Upper lobe of left lung (tissue), 4 donors: ENCODE measurements at regions not wholly inside any gene's neighbourhood (a gene's known extent, or its start where the extent isn't known, plus 50 kb on each side); places are given as distances from the start of the nearest gene placed in this dataset.

ENCODE experiments used
- CTCF ChIP-seq, 6 experiments: fragments of 450-650 bp in 4 of 6; fragments of 200-600 bp in 2 of 6; sonication (generic) in 2 of 6; IDR thresholded peaks; one replicate each; pipeline ENCODE4 v1.5.1; 2016 to 2019; ENCODE audit warnings: antibody characterized with exemption in 6 of 6
- POLR2A ChIP-seq, 4 donors: fragments of 450-650 bp; IDR thresholded peaks; one replicate each; pipeline ENCODE4 v1.5.1; 2016 to 2017; ENCODE audit warnings: antibody characterized with exemption in 4 of 4, mild to moderate bottlenecking in 2 of 4
- POLR2AphosphoS5 ChIP-seq, 2 donors: sonication (generic); formaldehyde crosslinking; IDR thresholded peaks; one replicate each; pipeline ENCODE4 v1.5.1; 2017; ENCODE audit warnings: antibody characterized with exemption in 2 of 2

GRCh38 chr22:26748845-26749244 is 91.5 kb downstream of the MIAT start:
- no peak for TF ChIP-seq CTCF (IDR thresholded peaks at IDR 0.05)
- no peak for TF ChIP-seq POLR2A (IDR thresholded peaks at IDR 0.05)
- no peak for TF ChIP-seq POLR2AphosphoS5 (IDR thresholded peaks at IDR 0.05)
